Activated CD8-positive, alpha-beta memory T cell treated with anti-CD3 and anti-CD28 coated beads for 24 hours (primary cell): ENCODE measurements at regions not wholly inside any gene's neighbourhood (a gene's known extent, or its start where the extent isn't known, plus 50 kb on each side); places are given as distances from the start of the nearest gene placed in this dataset.

Experiments
- DNase-seq: peaks from one replicate; pipeline ENCODE4 v3.0.0-alpha.2; 2020

- no peak for DNase-seq
These were observed 214.9 kb downstream of the GASK1B start for GRCh38 chr4:157957905-157958304.

- no peak for DNase-seq
These were observed 230.8 kb downstream of the GASK1B start for GRCh38 chr4:157942017-157942416.

GRCh38 chr4:157934151-157934550 lies 238.7 kb downstream of the GASK1B start:
- DNase-seq = no peak

GRCh38 chr4:157932936-157933335 lies 239.9 kb downstream of the GASK1B start:
- no peak for DNase-seq

- no peak for DNase-seq
These were observed 243.3 kb downstream of the GASK1B start for GRCh38 chr4:157929486-157929885.

- DNase-seq = no peak
These were observed 254.6 kb downstream of the GASK1B start for GRCh38 chr4:157918036-157918832.

GRCh38 chr4:157912212-157912611 lies 260.6 kb downstream of the GASK1B start:
- no peak for DNase-seq

- no peak for DNase-seq
These were observed 261.2 kb downstream of the GASK1B start for GRCh38 chr4:157911662-157912061.

- DNase-seq = no peak
These were observed 264.1 kb downstream of the GASK1B start for GRCh38 chr4:157908691-157909090.

GRCh38 chr4:157908031-157908430 lies 264.8 kb downstream of the GASK1B start:
- no peak for DNase-seq

- no peak for DNase-seq
These were observed 265.4 kb downstream of the GASK1B start for GRCh38 chr4:157907226-157907946.

- DNase-seq = no peak
These were observed 273.8 kb downstream of the GASK1B start for GRCh38 chr4:157898836-157899605.

- DNase-seq = no peak
These were observed 274.9 kb downstream of the GASK1B start for GRCh38 chr4:157897855-157898370.

- DNase-seq = no peak
These were observed 276.1 kb downstream of the GASK1B start for GRCh38 chr4:157896726-157897125.

GRCh38 chr4:157895205-157895604 lies 277.6 kb downstream of the GASK1B start:
- no peak for DNase-seq

- no peak for DNase-seq
These were observed 283.0 kb downstream of the GASK1B start for GRCh38 chr4:157889788-157890187.

- DNase-seq = no peak
These were observed 284.5 kb downstream of the GASK1B start for GRCh38 chr4:157888281-157888680.

GRCh38 chr4:157887316-157887715 lies 285.5 kb downstream of the GASK1B start:
- no peak for DNase-seq

- no peak for DNase-seq
These were observed 286.2 kb downstream of the GASK1B start for GRCh38 chr4:157886645-157887044.

GRCh38 chr4:157885811-157886210 lies 287.0 kb downstream of the GASK1B start:
- no peak for DNase-seq

- no peak for DNase-seq
These were observed 289.9 kb downstream of the GASK1B start for GRCh38 chr4:157882901-157883300.

- DNase-seq = no peak
These were observed 292.1 kb downstream of the GASK1B start for GRCh38 chr4:157880761-157881160.

GRCh38 chr4:157854819-157855218 lies 318.0 kb downstream of the GASK1B start:
- DNase-seq = no peak
